Uterus (tissue), 3 donors: ENCODE measurements at regions not wholly inside any gene's neighbourhood (a gene's known extent, or its start where the extent isn't known, plus 50 kb on each side); places are given as distances from the start of the nearest gene placed in this dataset.

ENCODE experiments used
- DNase-seq, 2 donors: peaks; one replicate each; pipeline ENCODE4 v3.0.0-alpha.2; 2019 to 2020
- H3K27ac ChIP-seq, 2 donors: fragments of 200-600 bp; sonication (generic); 1 replicate in 1 of 2; 2 replicates in 1 of 2; pipeline ENCODE4 v1.5.1; 2016 to 2018
- H3K27me3 ChIP-seq, 2 donors: fragments of 200-600 bp; sonication (generic); one replicate each; pipeline ENCODE4 v1.5.1; 2018 to 2019; ENCODE audit warnings: control low read depth in 1 of 2
- H3K36me3 ChIP-seq, 2 donors: fragments of 200-600 bp; sonication (generic); one replicate each; pipeline ENCODE4 v1.5.1; 2019; ENCODE audit warnings: control low read depth in 1 of 2
- H3K4me1 ChIP-seq, 2 donors: fragments of 200-600 bp; sonication (generic); one replicate each; pipeline ENCODE4 v1.5.1; 2018 to 2019; ENCODE audit warnings: control low read depth in 1 of 2
- H3K4me3 ChIP-seq, 2 donors: fragments of 200-600 bp; sonication (generic); 1 replicate in 1 of 2; 2 replicates in 1 of 2; pipeline ENCODE4 v1.5.1; 2018 to 2019; ENCODE audit warnings: mild to moderate bottlenecking in 1 of 2
- H3K9me3 ChIP-seq, 2 donors: fragments of 200-600 bp; sonication (generic); one replicate each; pipeline ENCODE4 v1.5.1; 2019; ENCODE audit warnings: control low read depth in 1 of 2
- CTCF ChIP-seq, 4 experiments: fragments of 200-600 bp in 2 of 4; fragments of 450-650 bp in 2 of 4; sonication (generic) in 2 of 4; IDR thresholded peaks; one replicate each; pipeline ENCODE4 v1.5.1; 2016 to 2019; ENCODE audit warnings: antibody characterized with exemption in 4 of 4, mild to moderate bottlenecking in 2 of 4, moderate library complexity in 1 of 4
- POLR2A ChIP-seq, 2 donors: fragments of 450-650 bp; IDR thresholded peaks; one replicate each; pipeline ENCODE4 v1.6.1; 2016; ENCODE audit warnings: antibody characterized with exemption in 2 of 2, mild to moderate bottlenecking in 1 of 2, moderate library complexity in 1 of 2
- intact Hi-C: fragments of 100-400 bp; cut with DNase I; formaldehyde crosslinking; loops from one replicate; pipeline ENCODE4 v1.15.1; 2023; ENCODE audit warnings: low total_unique reads
- donor health status: DM: yes; HTN: yes; CAD: no.

DNA sequence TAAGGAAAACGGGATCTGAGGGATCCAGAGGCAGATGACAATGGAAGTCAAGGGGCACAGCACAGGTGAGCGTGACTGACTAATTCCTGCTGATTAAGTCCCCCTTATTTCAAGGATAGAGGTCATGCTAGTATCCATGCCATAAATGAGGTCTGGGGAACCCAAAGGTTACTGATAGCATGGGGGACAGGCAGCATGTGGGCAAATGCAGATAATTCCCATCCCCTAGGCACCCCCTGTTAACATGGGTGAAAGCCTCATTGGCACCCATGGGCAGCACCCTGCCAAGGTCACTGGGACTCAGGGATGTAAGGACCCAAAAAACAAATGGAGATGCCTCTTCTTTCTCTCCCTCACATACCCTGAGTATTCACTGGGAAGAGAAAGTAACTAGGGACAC is 139.7 kb downstream of the WDR11 start:
- Histone ChIP-seq H3K27me3 (no peaks in the 10 kb centered on the region), H3K4me3 (no peak overlapping the region), H3K27ac (no peak overlapping the region), H3K36me3 (no peaks in the 10 kb centered on the region), H3K9me3 (no peaks in the 10 kb centered on the region), H3K4me1 (no peaks in the 10 kb centered on the region)
- intact Hi-C loops, result no loop called here
- no peak for DNase-seq
- TF ChIP-seq CTCF (IDR thresholded peaks at IDR 0.05), result no peak
- no peak for TF ChIP-seq POLR2A (IDR thresholded peaks at IDR 0.05)

- Histone ChIP-seq H3K36me3 (no peaks in the 10 kb centered on the region), H3K27me3 (no peaks in the 10 kb centered on the region), H3K4me3 (no peak overlapping the region), H3K9me3 (no peaks in the 10 kb centered on the region), H3K27ac (no peak overlapping the region), H3K4me1 (no peaks in the 10 kb centered on the region)
- intact Hi-C loops, result no loop called here
- TF ChIP-seq CTCF (IDR thresholded peaks at IDR 0.05) (no peak), POLR2A (IDR thresholded peaks at IDR 0.05) (no peak)
- DNase-seq, result no peak
Measured at GRCh38 chr10:120993089-120993488, 141.9 kb downstream of the WDR11 start.

GRCh38 chr10:120995768-120996167 is 144.6 kb downstream of the WDR11 start:
- Histone ChIP-seq H3K9me3 (no peaks in the 10 kb centered on the region), H3K36me3 (no peaks in the 10 kb centered on the region), H3K27me3 (no peaks in the 10 kb centered on the region), H3K4me1 (no peaks in the 10 kb centered on the region), H3K27ac (no peak overlapping the region), H3K4me3 (no peak overlapping the region)
- DNase-seq, result no peak
- intact Hi-C loops, result no loop called here
- TF ChIP-seq CTCF (IDR thresholded peaks at IDR 0.05), result no peak
- TF ChIP-seq POLR2A (IDR thresholded peaks at IDR 0.05), result no peak

- no peak for TF ChIP-seq CTCF (IDR thresholded peaks at IDR 0.05)
- TF ChIP-seq POLR2A (IDR thresholded peaks at IDR 0.05), result no peak
- no peaks in the 10 kb centered on the region for H3K27me3 ChIP-seq
- no peak for DNase-seq
- no peak overlapping the region for H3K27ac ChIP-seq
- H3K4me1 ChIP-seq, result no peaks in the 10 kb centered on the region
- H3K4me3 ChIP-seq, result no peak overlapping the region
- no peaks in the 10 kb centered on the region for H3K36me3 ChIP-seq
- H3K9me3 ChIP-seq, result no peaks in the 10 kb centered on the region
- intact Hi-C loops, result no loop called here
Measured at GRCh38 chr10:120996456-120997034, 145.4 kb downstream of the WDR11 start.

GRCh38 chr10:120997313-120997712 is 146.2 kb downstream of the WDR11 start:
- H3K4me1 ChIP-seq, result no peaks in the 10 kb centered on the region
- no peak for DNase-seq
- intact Hi-C loops, result no loop called here
- H3K4me3 ChIP-seq, result no peak overlapping the region
- H3K27me3 ChIP-seq, result no peaks in the 10 kb centered on the region
- no peak overlapping the region for H3K27ac ChIP-seq
- no peaks in the 10 kb centered on the region for H3K36me3 ChIP-seq
- no peaks in the 10 kb centered on the region for H3K9me3 ChIP-seq
- TF ChIP-seq POLR2A (IDR thresholded peaks at IDR 0.05) (no peak), CTCF (IDR thresholded peaks at IDR 0.05) (no peak)
